ENCODE measurements at regions not wholly inside any gene's neighbourhood (a gene's known extent, or its start where the extent isn't known, plus 50 kb on each side); places are given as distances from the start of the nearest gene placed in this dataset.

DNA sequence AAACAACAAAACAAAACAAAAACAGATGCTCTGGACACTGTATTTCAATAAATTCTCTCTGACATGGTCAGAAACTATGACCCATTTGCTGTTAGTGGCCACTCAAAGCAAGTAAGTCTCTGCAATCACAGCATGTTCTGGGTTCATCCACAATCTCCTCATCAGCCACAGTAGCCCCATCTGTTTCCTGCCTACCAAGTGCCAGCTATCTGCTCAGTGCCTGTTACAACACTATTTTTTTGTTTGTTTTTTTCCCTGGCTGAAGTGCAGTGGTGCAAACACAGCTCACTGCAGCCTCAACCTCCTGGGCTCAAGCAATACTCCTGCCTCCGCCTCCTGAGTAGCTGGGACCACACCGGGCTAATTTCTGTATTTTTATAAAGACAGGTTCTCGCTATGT lies 137.9 kb downstream of the SOX9 start:
- no peak for TF ChIP-seq GATA3 (IDR thresholded peaks at IDR 0.05; ENCODE audit: low read depth, low read length)
- TF ChIP-seq GATA2 (IDR thresholded peaks at IDR 0.05; ENCODE audit: low read depth, low read length), result no peak

GRCh38 chr17:72259922-72260321 lies 139.1 kb downstream of the SOX9 start:
- TF ChIP-seq GATA3 (IDR thresholded peaks at IDR 0.05; ENCODE audit: low read depth, low read length) (no peak), GATA2 (IDR thresholded peaks at IDR 0.05; ENCODE audit: low read depth, low read length) (no peak)

- TF ChIP-seq GATA2 (IDR thresholded peaks at IDR 0.05; ENCODE audit: low read depth, low read length), result no peak
- TF ChIP-seq GATA3 (IDR thresholded peaks at IDR 0.05; ENCODE audit: low read depth, low read length), result no peak
Observed at GRCh38 chr17:72262766-72263165, 141.9 kb downstream of the SOX9 start.

DNA sequence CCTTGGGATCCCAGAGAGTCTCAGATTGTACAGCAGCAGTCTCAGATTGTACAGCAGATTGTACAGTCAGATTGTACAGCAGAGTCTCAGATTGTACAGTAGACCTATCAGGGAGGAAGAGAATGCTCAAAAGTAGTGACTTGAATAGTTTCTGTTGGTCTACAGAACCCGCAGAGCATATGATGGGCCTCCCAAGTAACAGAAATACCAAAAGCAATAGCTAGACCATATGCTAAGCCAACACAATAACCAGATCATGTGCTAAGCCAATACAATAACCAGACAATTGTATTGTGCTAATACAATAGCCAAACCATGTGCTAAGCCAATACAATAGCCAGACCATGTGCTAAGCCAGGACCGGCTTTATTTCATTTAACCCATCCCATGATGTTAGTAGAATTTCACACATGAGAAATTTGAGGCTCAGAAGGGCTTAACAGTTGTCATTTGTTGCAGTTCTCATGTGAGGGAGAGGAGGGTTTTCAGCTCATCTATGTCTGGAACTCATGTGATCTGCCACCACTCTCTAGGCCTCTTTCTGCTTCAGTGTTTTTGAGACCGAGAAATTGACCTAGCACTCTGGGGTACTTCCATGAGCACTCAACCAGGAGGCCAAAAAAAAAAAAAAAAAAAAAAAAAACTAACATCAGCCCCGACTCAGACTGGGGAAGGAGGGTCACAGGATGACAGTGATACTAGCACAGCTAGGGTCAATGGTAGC lies 144.0 kb downstream of the SOX9 start:
- no peak for TF ChIP-seq GATA2 (IDR thresholded peaks at IDR 0.05; ENCODE audit: low read depth, low read length)
- no peak for TF ChIP-seq GATA3 (IDR thresholded peaks at IDR 0.05; ENCODE audit: low read depth, low read length)

DNA sequence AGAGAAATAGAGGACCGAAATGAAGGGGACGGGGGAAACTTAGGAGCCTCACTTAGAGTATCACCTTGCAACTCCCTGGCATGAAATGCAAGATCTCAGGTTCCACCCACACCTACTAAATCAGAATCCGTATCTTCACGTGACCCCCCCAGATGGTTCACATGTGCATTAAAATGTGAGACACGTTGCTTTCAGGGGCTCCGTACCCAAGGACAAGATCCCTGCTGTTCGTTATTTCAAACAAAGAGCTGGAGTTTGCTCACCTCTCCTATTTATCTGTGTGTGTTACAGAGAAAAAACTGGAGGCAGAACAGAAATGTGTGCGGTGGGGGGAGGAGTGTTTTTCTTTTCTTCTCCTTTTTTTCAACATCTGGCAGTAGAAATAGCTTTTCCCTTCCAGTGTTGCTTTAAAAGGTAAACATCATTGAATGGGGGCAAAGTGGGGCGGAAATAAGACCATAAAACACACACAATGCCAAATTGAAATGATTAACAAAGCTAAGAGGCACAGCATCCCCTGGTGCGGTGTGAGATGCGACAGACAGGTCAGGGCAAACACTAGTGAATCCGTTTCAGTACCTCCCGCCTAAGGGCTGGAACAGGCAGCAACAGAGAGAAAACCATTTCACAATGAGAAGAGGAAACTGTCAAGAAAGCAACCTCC lies 145.4 kb downstream of the SOX9 start:
- TF ChIP-seq GATA3 (IDR thresholded peaks at IDR 0.05; ENCODE audit: low read depth, low read length) (no peak), GATA2 (IDR thresholded peaks at IDR 0.05; ENCODE audit: low read depth, low read length) (no peak)

GRCh38 chr17:72267601-72268000 lies 146.8 kb downstream of the SOX9 start:
- TF ChIP-seq GATA2 (IDR thresholded peaks at IDR 0.05; ENCODE audit: low read depth, low read length) (no peak), GATA3 (IDR thresholded peaks at IDR 0.05; ENCODE audit: low read depth, low read length) (no peak)

DNA sequence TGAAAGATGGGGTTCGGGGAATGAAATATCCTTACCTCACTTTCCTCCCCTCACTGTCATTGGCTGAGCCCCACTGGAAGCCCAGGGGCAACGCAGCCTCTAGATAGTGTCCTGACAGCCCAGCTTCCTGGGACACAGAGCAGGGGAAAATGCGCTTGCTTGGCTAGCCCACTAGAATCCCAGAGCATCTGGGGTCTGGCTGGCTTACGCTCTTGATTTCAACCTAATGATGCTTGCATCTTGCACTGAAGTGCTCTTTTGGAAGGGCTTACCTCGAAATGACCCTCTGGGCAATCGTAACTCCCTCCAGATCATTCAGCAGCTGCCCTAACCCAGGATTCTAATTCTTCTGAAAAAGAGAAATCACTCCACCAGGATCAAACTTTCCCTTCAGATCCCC lies 147.6 kb downstream of the SOX9 start:
- TF ChIP-seq GATA3 (IDR thresholded peaks at IDR 0.05; ENCODE audit: low read depth, low read length), result no peak
- TF ChIP-seq GATA2 (IDR thresholded peaks at IDR 0.05; ENCODE audit: low read depth, low read length), result no peak

- TF ChIP-seq GATA3 (IDR thresholded peaks at IDR 0.05; ENCODE audit: low read depth, low read length), result peak; percentile 88
- peak; percentile 97 for TF ChIP-seq GATA2 (IDR thresholded peaks at IDR 0.05; ENCODE audit: low read depth, low read length)
Observed at GRCh38 chr17:72270273-72270924, 149.6 kb downstream of the SOX9 start.

- no peak for TF ChIP-seq GATA3 (IDR thresholded peaks at IDR 0.05; ENCODE audit: low read depth, low read length)
- TF ChIP-seq GATA2 (IDR thresholded peaks at IDR 0.05; ENCODE audit: low read depth, low read length), result no peak
Observed at GRCh38 chr17:72271603-72272002, 150.8 kb downstream of the SOX9 start.

GRCh38 chr17:72273289-72274056 lies 152.7 kb downstream of the SOX9 start:
- TF ChIP-seq GATA2 (IDR thresholded peaks at IDR 0.05; ENCODE audit: low read depth, low read length), result no peak
- TF ChIP-seq GATA3 (IDR thresholded peaks at IDR 0.05; ENCODE audit: low read depth, low read length), result no peak

- TF ChIP-seq GATA3 (IDR thresholded peaks at IDR 0.05; ENCODE audit: low read depth, low read length) (no peak), GATA2 (IDR thresholded peaks at IDR 0.05; ENCODE audit: low read depth, low read length) (no peak)
Observed at GRCh38 chr17:72274614-72275013, 153.8 kb downstream of the SOX9 start.

DNA sequence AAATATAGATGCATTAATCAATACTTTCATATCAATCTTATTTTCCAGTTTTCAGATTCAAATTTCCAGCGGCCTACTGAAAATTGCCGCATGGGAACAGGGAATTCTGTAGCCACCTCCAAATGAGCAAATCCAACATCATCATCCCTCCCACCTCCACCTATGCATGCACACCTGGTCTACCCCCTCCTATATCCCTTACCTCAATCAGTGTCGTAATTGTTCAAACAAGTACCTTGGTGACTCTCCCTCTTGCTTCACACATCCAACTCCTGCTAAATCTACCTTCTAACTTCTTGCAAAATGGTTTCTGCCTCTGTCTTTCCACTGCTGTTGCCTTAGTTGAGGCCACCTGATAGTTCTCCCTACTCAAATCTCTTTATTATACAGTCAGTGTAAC lies 160.1 kb downstream of the SOX9 start:
- TF ChIP-seq GATA2 (IDR thresholded peaks at IDR 0.05; ENCODE audit: low read depth, low read length) (no peak), GATA3 (IDR thresholded peaks at IDR 0.05; ENCODE audit: low read depth, low read length) (no peak)

DNA sequence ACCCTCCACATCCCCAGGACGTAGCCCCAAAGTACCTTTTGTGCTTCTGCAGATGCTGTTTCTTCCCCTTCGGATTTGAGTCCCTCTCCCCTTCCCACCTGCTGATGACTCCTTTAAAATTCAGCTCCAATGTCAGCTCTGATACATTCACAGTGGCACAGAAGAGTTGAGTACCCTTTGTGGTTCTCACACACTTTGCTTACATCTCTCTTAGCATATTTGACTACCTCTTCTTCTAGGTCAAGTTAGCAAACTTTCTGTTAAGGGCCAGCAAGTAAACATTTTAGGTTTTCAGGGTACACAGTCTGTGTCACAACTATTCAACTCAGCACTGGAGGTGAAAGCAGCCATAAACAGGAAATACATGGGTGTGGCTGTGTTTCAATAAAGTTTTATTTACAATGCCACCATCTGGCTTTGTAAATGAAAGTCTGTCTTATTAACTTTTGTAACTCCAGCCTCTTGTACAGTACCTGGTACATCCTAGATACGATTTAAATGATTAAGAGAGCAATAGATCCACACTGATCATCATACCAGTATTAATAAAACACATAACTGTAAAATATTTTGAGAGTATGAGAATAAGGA lies 161.7 kb downstream of the SOX9 start:
- TF ChIP-seq GATA2 (IDR thresholded peaks at IDR 0.05; ENCODE audit: low read depth, low read length) (no peak), GATA3 (IDR thresholded peaks at IDR 0.05; ENCODE audit: low read depth, low read length) (no peak)

GRCh38 chr17:72284806-72285205 lies 164.0 kb downstream of the SOX9 start:
- TF ChIP-seq GATA2 (IDR thresholded peaks at IDR 0.05; ENCODE audit: low read depth, low read length) (no peak), GATA3 (IDR thresholded peaks at IDR 0.05; ENCODE audit: low read depth, low read length) (no peak)
